ENCODE measurements at regions not wholly inside any gene's neighbourhood (a gene's known extent, or its start where the extent isn't known, plus 50 kb on each side); places are given as distances from the start of the nearest gene placed in this dataset.

GRCh38 chrY:8064500-8064899 is 1152.9 kb upstream of the AMELY start:
- Histone ChIP-seq H3K27me3 (no peaks in the 10 kb centered on the region), H3K36me3 (no peaks in the 10 kb centered on the region), H3K27ac (no peak overlapping the region), H3K9me3 (no peaks in the 10 kb centered on the region), H3K4me3 (replicated peaks in 1 of 3) (no peak overlapping the region), H3K4me1 (no peaks in the 10 kb centered on the region)
- no peak for DNase-seq
- intact Hi-C loops (cut with DNase I) = no loop called here
- WGBS, 2 donors = 80 to 84% methylated on average over 4 of the region's 4 CpGs
- TF ChIP-seq CTCF (IDR thresholded peaks at IDR 0.05) (no peak), POLR2A (IDR thresholded peaks at IDR 0.05) (no peak)

- Histone ChIP-seq H3K27ac (no peak overlapping the region), H3K4me3 (replicated peaks in 1 of 3) (no peak overlapping the region), H3K9me3 (no peaks in the 10 kb centered on the region), H3K4me1 (no peaks in the 10 kb centered on the region), H3K27me3 (no peaks in the 10 kb centered on the region), H3K36me3 (no peaks in the 10 kb centered on the region)
- WGBS, 2 donors = 83 to 100% methylated on average over 2 of the region's 2 CpGs
- TF ChIP-seq CTCF (IDR thresholded peaks at IDR 0.05) (no peak), POLR2A (IDR thresholded peaks at IDR 0.05) (no peak)
- no peak for DNase-seq
- intact Hi-C loops (cut with DNase I) = no loop called here
These were observed 1152.4 kb upstream of the AMELY start for GRCh38 chrY:8063973-8064372.

GRCh38 chrY:8058613-8059012 is 1147.1 kb upstream of the AMELY start:
- no peak for TF ChIP-seq CTCF (IDR thresholded peaks at IDR 0.05)
- no peak for TF ChIP-seq POLR2A (IDR thresholded peaks at IDR 0.05)
- Histone ChIP-seq H3K4me1 (no peaks in the 10 kb centered on the region), H3K36me3 (no peaks in the 10 kb centered on the region), H3K27me3 (no peaks in the 10 kb centered on the region), H3K27ac (no peak overlapping the region), H3K4me3 (replicated peaks in 1 of 3) (no peak overlapping the region), H3K9me3 (no peaks in the 10 kb centered on the region)
- intact Hi-C loops (cut with DNase I) = no loop called here
- DNase-seq = no peak
- 90 to 95% methylated on average over 2 of the region's 2 CpGs for WGBS, 2 donors

GRCh38 chrY:8051340-8051739 is 1139.8 kb upstream of the AMELY start:
- TF ChIP-seq POLR2A (IDR thresholded peaks at IDR 0.05) = no peak
- no peak for TF ChIP-seq CTCF (IDR thresholded peaks at IDR 0.05)
- Histone ChIP-seq H3K4me3 (replicated peaks in 1 of 3) (no peak overlapping the region), H3K9me3 (no peaks in the 10 kb centered on the region), H3K27ac (no peak overlapping the region), H3K4me1 (no peaks in the 10 kb centered on the region), H3K36me3 (no peaks in the 10 kb centered on the region), H3K27me3 (no peaks in the 10 kb centered on the region)
- 100% methylated on average over 1 of the region's 1 CpG; no CpG with 5 or more reads in 1 of the 2 donors for WGBS, 2 donors
- DNase-seq = no peak
- intact Hi-C loops (cut with DNase I) = no loop called here

GRCh38 chrY:8041238-8041637 is 1129.7 kb upstream of the AMELY start:
- no peak overlapping the region for H3K4me3 ChIP-seq (replicated peaks in 1 of 3)
- intact Hi-C loops (cut with DNase I) = no loop called here
- WGBS, 2 donors = 63 to 100% methylated on average over 1 of the region's 1 CpG
- H3K27me3 ChIP-seq = no peaks in the 10 kb centered on the region
- no peak for TF ChIP-seq POLR2A (IDR thresholded peaks at IDR 0.05)
- no peak for TF ChIP-seq CTCF (IDR thresholded peaks at IDR 0.05)
- H3K36me3 ChIP-seq = no peaks in the 10 kb centered on the region
- no peaks in the 10 kb centered on the region for H3K4me1 ChIP-seq
- no peak for DNase-seq
- no peak overlapping the region for H3K27ac ChIP-seq
- no peaks in the 10 kb centered on the region for H3K9me3 ChIP-seq
